ENCODE measurements at regions not wholly inside any gene's neighbourhood (a gene's known extent, or its start where the extent isn't known, plus 50 kb on each side); places are given as distances from the start of the nearest gene placed in this dataset.

- H3K27me3 ChIP-seq (ENCODE audit: insufficient read depth): no peaks in the 10 kb centered on the region
- no peak for DNase-seq (ENCODE audit: low spot score)
- H4K20me1 ChIP-seq (replicated peaks; ENCODE audit: insufficient read depth): no peaks in the 10 kb centered on the region
- Mint-ChIP-seq H3K9me3 (no peaks in the 10 kb centered on the region), H3K27me3 (ENCODE audit: insufficient read depth, low read depth, poor library complexity) (peaks cover 2% of the 10 kb centered on the region), H3K27ac (no peak overlapping the region), H3K4me3 (no peak overlapping the region), H3K4me1 (peaks cover 43% of the 10 kb centered on the region), H3K36me3 (ENCODE audit: low read depth) (no peaks in the 10 kb centered on the region)
- H3K4me3 ChIP-seq: no peak overlapping the region
- peaks cover 12% of the 10 kb centered on the region for H3K4me1 ChIP-seq (ENCODE audit: insufficient read depth)
- H3K36me3 ChIP-seq (ENCODE audit: insufficient read depth): no peaks in the 10 kb centered on the region
- H3K4me2 ChIP-seq: no peak overlapping the region
- TF ChIP-seq ZNF331 (CRISPR knock-in tag; IDR thresholded peaks at IDR 0.05; ENCODE audit: low read depth): no peak
- no peak for TF ChIP-seq POLR2AphosphoS5 (IDR thresholded peaks at IDR 0.05; ENCODE audit: low read depth)
- TF ChIP-seq ETS1 (IDR thresholded peaks at IDR 0.05): no peak
- no peak for TF ChIP-seq EZH2 (IDR thresholded peaks at IDR 0.05; ENCODE audit: low read depth, unreplicated experiment)
- no peak for TF ChIP-seq STAT1 (IDR thresholded peaks at IDR 0.05; ENCODE audit: unreplicated experiment)
- no peak for TF ChIP-seq CREB1 (CRISPR knock-in tag; IDR thresholded peaks at IDR 0.05; ENCODE audit: low read depth)
- TF ChIP-seq JUNB (IDR thresholded peaks at IDR 0.05; ENCODE audit: unreplicated experiment): no peak
- TF ChIP-seq CTCF (conservative IDR thresholded peaks at IDR 0.05; ENCODE audit: low read depth in 2 of 2): no peak
- no peak for TF ChIP-seq EZH2phosphoT487 (IDR thresholded peaks at IDR 0.05; ENCODE audit: unreplicated experiment)
- H3K79me2 ChIP-seq (replicated peaks; ENCODE audit: insufficient read depth): no peaks in the 10 kb centered on the region
- H3K27ac ChIP-seq (ENCODE audit: low read depth): no peak overlapping the region
- no peaks in the 10 kb centered on the region for H3F3A ChIP-seq (replicated peaks; ENCODE audit: low read depth)
- H3K9me2 ChIP-seq (ENCODE audit: insufficient read depth): peaks cover 6% of the 10 kb centered on the region; the same call in 1 of the 2 replicates
- ATAC-seq: peak; percentile 33
- 0 out of 2 replicates have a peak overlapping the region, but pooled peaks have one; percentile 47 for H2AFZ ChIP-seq
Observed at GRCh38 chr5:142432961-142433360, 108.1 kb upstream of the SPRY4 start.

- H3K4me3 ChIP-seq: no peak overlapping the region
- H3K9me2 ChIP-seq (ENCODE audit: insufficient read depth): peaks cover 7% of the 10 kb centered on the region; the same call in 1 of the 2 replicates
- no peak overlapping the region for H3K27ac ChIP-seq (ENCODE audit: low read depth)
- peaks cover 12% of the 10 kb centered on the region for H3K4me1 ChIP-seq (ENCODE audit: insufficient read depth)
- no peak overlapping the region for H2AFZ ChIP-seq
- Mint-ChIP-seq H3K4me3 (no peak overlapping the region), H3K9me3 (no peaks in the 10 kb centered on the region), H3K27ac (no peak overlapping the region), H3K36me3 (ENCODE audit: low read depth) (no peaks in the 10 kb centered on the region), H3K4me1 (peaks cover 43% of the 10 kb centered on the region), H3K27me3 (ENCODE audit: insufficient read depth, low read depth, poor library complexity) (peaks cover 2% of the 10 kb centered on the region)
- DNase-seq (ENCODE audit: low spot score): no peak
- H3K79me2 ChIP-seq (replicated peaks; ENCODE audit: insufficient read depth): no peaks in the 10 kb centered on the region
- H4K20me1 ChIP-seq (replicated peaks; ENCODE audit: insufficient read depth): no peaks in the 10 kb centered on the region
- ATAC-seq: peak; percentile 20; the same call in 1 of the 3 replicates
- TF ChIP-seq ZNF331 (CRISPR knock-in tag; IDR thresholded peaks at IDR 0.05; ENCODE audit: low read depth) (no peak), JUNB (IDR thresholded peaks at IDR 0.05; ENCODE audit: unreplicated experiment) (no peak), CTCF (conservative IDR thresholded peaks at IDR 0.05; ENCODE audit: low read depth in 2 of 2) (no peak), ZNF462 (CRISPR knock-in tag; IDR thresholded peaks at IDR 0.05) (no peak)
- no peaks in the 10 kb centered on the region for H3K27me3 ChIP-seq (ENCODE audit: insufficient read depth)
- H3K36me3 ChIP-seq (ENCODE audit: insufficient read depth): no peaks in the 10 kb centered on the region
- no peak overlapping the region for H3K4me2 ChIP-seq
- no peaks in the 10 kb centered on the region for H3F3A ChIP-seq (replicated peaks; ENCODE audit: low read depth)
Observed at GRCh38 chr5:142432369-142432863, 107.6 kb upstream of the SPRY4 start.
